Fibroblast of lung (primary cell): ENCODE measurements at regions not wholly inside any gene's neighbourhood (a gene's known extent, or its start where the extent isn't known, plus 50 kb on each side); places are given as distances from the start of the nearest gene placed in this dataset.

Experiments
- EZH2 ChIP-seq: IDR thresholded peaks from 2 replicates; pipeline ENCODE4 v1.5.1; 2012; ENCODE audit warnings: low read length, control low read depth, mild to moderate bottlenecking; ENCODE audit errors: missing control alignments
- TF ChIP-seq, protein P1 (sequence below), 2 donors: IDR thresholded peaks in 1 of 2; conservative IDR thresholded peaks in 1 of 2; 1 replicate in 1 of 2; 2 replicates in 1 of 2; pipeline ENCODE4 v1.5.1; 2011 to 2012; ENCODE audit warnings: low read length in 2 of 2, control low read depth in 1 of 2, inconsistent platforms in 1 of 2, low read depth in 1 of 2, mild to moderate bottlenecking in 1 of 2

DNA sequence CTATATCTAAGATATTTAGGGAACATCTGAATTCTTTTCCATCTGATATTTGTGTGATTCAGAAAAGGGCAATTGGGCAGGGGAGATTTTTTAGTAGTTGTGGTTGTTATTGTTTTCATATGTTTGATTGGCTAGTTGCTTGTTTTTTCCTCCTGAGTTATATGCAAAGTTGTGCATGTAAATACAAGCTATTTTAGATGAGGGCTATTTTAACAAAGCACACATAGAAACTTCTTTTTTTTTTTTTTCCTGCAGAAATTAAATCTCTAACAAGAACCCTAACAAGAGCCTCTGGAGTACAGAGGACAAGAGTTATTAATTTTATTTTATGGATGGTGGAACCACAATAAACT lies 559.1 kb downstream of the CETN3 start:
- TF ChIP-seq, protein P1, sequence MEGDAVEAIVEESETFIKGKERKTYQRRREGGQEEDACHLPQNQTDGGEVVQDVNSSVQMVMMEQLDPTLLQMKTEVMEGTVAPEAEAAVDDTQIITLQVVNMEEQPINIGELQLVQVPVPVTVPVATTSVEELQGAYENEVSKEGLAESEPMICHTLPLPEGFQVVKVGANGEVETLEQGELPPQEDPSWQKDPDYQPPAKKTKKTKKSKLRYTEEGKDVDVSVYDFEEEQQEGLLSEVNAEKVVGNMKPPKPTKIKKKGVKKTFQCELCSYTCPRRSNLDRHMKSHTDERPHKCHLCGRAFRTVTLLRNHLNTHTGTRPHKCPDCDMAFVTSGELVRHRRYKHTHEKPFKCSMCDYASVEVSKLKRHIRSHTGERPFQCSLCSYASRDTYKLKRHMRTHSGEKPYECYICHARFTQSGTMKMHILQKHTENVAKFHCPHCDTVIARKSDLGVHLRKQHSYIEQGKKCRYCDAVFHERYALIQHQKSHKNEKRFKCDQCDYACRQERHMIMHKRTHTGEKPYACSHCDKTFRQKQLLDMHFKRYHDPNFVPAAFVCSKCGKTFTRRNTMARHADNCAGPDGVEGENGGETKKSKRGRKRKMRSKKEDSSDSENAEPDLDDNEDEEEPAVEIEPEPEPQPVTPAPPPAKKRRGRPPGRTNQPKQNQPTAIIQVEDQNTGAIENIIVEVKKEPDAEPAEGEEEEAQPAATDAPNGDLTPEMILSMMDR (conservative IDR thresholded peaks at IDR 0.05 in 1 of 2, IDR thresholded peaks at IDR 0.05 in 1 of 2; ENCODE audit: low read depth in 1 of 2, low read length in 2 of 2): no peak
- TF ChIP-seq EZH2: no peak
